ENCODE measurements at regions not wholly inside any gene's neighbourhood (a gene's known extent, or its start where the extent isn't known, plus 50 kb on each side); places are given as distances from the start of the nearest gene placed in this dataset.

DNA sequence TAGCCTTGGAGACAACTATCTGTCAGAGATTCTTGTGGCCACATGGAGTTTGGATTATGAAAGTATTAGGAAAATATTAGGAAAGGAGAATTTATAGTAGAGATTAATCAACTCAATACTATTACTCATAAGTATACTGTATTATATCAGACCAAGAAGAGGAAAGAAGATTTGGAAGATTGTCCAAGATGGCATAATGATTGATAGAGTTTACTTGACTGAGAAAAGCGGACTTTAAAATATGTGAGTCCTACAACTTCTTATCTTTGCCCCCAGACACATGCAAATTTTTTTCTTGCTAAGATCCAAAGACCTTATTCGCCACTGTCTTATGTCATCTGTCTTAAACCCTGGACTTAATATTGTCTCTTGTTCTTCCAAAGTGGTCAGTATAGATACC is 54.8 kb upstream of the SHISA3 start:
- H3K4me3 ChIP-seq (ENCODE audit: low read depth, low read length), result no peak overlapping the region
- in situ Hi-C loops (cut with HindIII; ENCODE audit: low pct_ligation_motif_present, low sequenced_read_pairs), result no loop called here
- H3K36me3 ChIP-seq (replicated peaks), result no peaks in the 10 kb centered on the region
- H3K27ac ChIP-seq, result no peak overlapping the region
- no peak for TF ChIP-seq CTCF (IDR thresholded peaks at IDR 0.05; ENCODE audit: low read depth, low read length, missing control alignments)
- H3K27me3 ChIP-seq (replicated peaks), result no peaks in the 10 kb centered on the region
- DNase-seq, result no peak

- TF ChIP-seq CTCF (IDR thresholded peaks at IDR 0.05; ENCODE audit: low read depth, low read length, missing control alignments), result no peak
- H3K4me3 ChIP-seq (ENCODE audit: low read depth, low read length), result no peak overlapping the region
- H3K27me3 ChIP-seq (replicated peaks), result no peaks in the 10 kb centered on the region
- H3K36me3 ChIP-seq (replicated peaks), result no peaks in the 10 kb centered on the region
- in situ Hi-C loops (cut with HindIII; ENCODE audit: low pct_ligation_motif_present, low sequenced_read_pairs), result no loop called here
- DNase-seq, result no peak
- no peak overlapping the region for H3K27ac ChIP-seq
Measured at GRCh38 chr4:42344309-42344708, 53.0 kb upstream of the SHISA3 start.

DNA sequence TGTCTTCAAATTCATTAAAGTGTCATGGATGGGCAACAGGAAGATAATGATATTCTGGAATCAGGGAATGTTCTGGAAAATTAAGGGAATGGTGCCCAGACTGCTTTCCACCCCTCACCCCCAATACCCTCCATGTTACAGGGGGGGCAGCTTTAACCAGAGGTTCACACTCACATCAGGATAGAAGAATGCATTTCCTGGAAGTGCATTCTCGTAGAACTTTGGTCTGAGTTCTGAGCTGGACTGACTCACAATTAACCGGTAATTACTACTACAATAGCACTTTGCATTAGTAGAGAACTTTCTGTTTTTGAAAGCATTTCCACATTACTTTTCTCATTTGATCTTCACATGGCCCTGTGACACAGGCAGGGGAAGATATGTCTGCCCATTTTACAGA is 52.5 kb upstream of the SHISA3 start:
- H3K27ac ChIP-seq, result no peak overlapping the region
- in situ Hi-C loops (cut with HindIII; ENCODE audit: low pct_ligation_motif_present, low sequenced_read_pairs), result no loop called here

GRCh38 chr4:42345962-42346544 is 51.2 kb upstream of the SHISA3 start:
- in situ Hi-C loops (cut with HindIII; ENCODE audit: low pct_ligation_motif_present, low sequenced_read_pairs), result no loop called here
- no peak for TF ChIP-seq CTCF (IDR thresholded peaks at IDR 0.05; ENCODE audit: low read depth, low read length, missing control alignments)
- no peaks in the 10 kb centered on the region for H3K27me3 ChIP-seq (replicated peaks)

More for the DNA sequence above, 52.5 kb upstream of the SHISA3 start:
- no peak for DNase-seq
- Histone ChIP-seq H3K27me3 (replicated peaks) (no peaks in the 10 kb centered on the region), H3K4me3 (ENCODE audit: low read depth, low read length) (no peak overlapping the region), H3K36me3 (replicated peaks) (no peaks in the 10 kb centered on the region)
- no peak for TF ChIP-seq CTCF (IDR thresholded peaks at IDR 0.05; ENCODE audit: low read depth, low read length, missing control alignments)

GRCh38 chr4:42347076-42347475 is 50.2 kb upstream of the SHISA3 start:
- no peaks in the 10 kb centered on the region for H3K27me3 ChIP-seq (replicated peaks)
- DNase-seq, result no peak
- no peak overlapping the region for H3K4me3 ChIP-seq (ENCODE audit: low read depth, low read length)
- no peaks in the 10 kb centered on the region for H3K36me3 ChIP-seq (replicated peaks)
- in situ Hi-C loops (cut with HindIII; ENCODE audit: low pct_ligation_motif_present, low sequenced_read_pairs), result no loop called here
- H3K27ac ChIP-seq, result no peak overlapping the region
- no peak for TF ChIP-seq CTCF (IDR thresholded peaks at IDR 0.05; ENCODE audit: low read depth, low read length, missing control alignments)

More at GRCh38 chr4:42345962-42346544, 51.2 kb upstream of the SHISA3 start:
- no peak for DNase-seq
- H3K4me3 ChIP-seq (ENCODE audit: low read depth, low read length), result no peak overlapping the region
- no peak overlapping the region for H3K27ac ChIP-seq
- H3K36me3 ChIP-seq (replicated peaks), result no peaks in the 10 kb centered on the region

Measured in brain microvascular endothelial cell (primary cell).